ENCODE measurements at regions not wholly inside any gene's neighbourhood (a gene's known extent, or its start where the extent isn't known, plus 50 kb on each side); places are given as distances from the start of the nearest gene placed in this dataset.

DNA sequence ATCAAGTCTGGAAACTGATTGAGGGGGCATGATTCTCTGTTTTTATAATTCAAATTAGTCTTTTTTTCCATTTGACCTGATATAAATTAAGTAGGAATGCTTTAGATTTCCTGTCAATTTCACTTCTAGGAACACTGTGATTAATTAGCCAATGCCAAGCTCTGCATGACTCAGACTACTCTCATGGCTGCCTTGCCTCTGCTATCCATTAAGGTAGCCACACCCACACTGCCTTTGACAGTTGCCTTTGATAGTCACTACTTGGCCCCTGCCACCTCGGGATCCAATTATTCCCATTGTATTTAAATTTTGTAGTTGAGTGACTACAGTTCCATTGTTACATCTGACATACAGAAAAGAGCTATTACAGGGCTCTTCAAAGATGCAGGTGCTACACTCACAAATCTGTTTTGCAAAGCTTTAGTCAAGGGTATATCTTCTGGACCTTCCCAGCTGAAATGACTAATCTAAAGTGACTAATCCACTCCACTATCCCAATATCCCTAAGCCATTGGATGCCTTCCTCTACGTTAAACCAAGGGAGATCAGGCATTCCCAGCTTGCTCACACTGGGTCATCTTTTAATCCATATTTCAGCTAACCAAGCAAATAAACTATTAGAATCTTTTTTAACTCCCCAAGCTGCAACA lies 1193.1 kb upstream of the MIR17HG start:
- DNase-seq = no peak
- no peak overlapping the region for H3K4me3 ChIP-seq
- no peak for ATAC-seq
- no peaks in the 10 kb centered on the region for H3K27me3 ChIP-seq
- H3K4me1 ChIP-seq = no peaks in the 10 kb centered on the region
- intact Hi-C loops (cut with DNase I) = no loop called here
- H3K27ac ChIP-seq = no peak overlapping the region
- WGBS, 2 donors = 83 to 90% methylated on average over 2 of the region's 2 CpGs
- no peaks in the 10 kb centered on the region for H3K9me3 ChIP-seq
- TF ChIP-seq, protein P1, sequence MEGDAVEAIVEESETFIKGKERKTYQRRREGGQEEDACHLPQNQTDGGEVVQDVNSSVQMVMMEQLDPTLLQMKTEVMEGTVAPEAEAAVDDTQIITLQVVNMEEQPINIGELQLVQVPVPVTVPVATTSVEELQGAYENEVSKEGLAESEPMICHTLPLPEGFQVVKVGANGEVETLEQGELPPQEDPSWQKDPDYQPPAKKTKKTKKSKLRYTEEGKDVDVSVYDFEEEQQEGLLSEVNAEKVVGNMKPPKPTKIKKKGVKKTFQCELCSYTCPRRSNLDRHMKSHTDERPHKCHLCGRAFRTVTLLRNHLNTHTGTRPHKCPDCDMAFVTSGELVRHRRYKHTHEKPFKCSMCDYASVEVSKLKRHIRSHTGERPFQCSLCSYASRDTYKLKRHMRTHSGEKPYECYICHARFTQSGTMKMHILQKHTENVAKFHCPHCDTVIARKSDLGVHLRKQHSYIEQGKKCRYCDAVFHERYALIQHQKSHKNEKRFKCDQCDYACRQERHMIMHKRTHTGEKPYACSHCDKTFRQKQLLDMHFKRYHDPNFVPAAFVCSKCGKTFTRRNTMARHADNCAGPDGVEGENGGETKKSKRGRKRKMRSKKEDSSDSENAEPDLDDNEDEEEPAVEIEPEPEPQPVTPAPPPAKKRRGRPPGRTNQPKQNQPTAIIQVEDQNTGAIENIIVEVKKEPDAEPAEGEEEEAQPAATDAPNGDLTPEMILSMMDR (IDR thresholded peaks at IDR 0.05) = no peak
- H3K36me3 ChIP-seq = no peaks in the 10 kb centered on the region

DNA sequence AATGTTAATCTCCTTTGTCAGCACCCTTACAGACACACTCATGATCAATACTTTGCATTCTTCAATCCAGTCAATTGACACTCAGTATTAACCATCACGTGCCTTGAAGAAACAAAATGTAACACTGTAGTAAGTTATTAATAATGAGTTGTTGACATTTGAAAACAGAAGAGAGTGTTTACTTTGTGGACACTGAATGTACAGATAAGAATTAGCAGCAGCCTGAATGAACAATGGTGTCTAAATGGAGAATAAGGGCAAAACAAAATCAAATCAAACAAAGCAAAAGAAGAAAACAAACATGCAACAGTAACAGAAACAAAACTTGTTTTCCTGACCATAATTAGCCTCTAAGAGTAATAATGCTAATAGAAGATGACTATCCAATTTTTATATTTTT lies 1191.1 kb upstream of the MIR17HG start:
- no peaks in the 10 kb centered on the region for H3K36me3 ChIP-seq
- no peak overlapping the region for H3K27ac ChIP-seq
- ATAC-seq (no peak), DNase-seq (no peak)
- no peaks in the 10 kb centered on the region for H3K4me1 ChIP-seq
- TF ChIP-seq, protein P1 (IDR thresholded peaks at IDR 0.05) = no peak
- intact Hi-C loops (cut with DNase I) = no loop called here
- 41 to 68% methylated on average over 1 of the region's 1 CpG for WGBS, 2 donors
- H3K9me3 ChIP-seq = no peaks in the 10 kb centered on the region
- no peaks in the 10 kb centered on the region for H3K27me3 ChIP-seq
- H3K4me3 ChIP-seq = no peak overlapping the region

DNA sequence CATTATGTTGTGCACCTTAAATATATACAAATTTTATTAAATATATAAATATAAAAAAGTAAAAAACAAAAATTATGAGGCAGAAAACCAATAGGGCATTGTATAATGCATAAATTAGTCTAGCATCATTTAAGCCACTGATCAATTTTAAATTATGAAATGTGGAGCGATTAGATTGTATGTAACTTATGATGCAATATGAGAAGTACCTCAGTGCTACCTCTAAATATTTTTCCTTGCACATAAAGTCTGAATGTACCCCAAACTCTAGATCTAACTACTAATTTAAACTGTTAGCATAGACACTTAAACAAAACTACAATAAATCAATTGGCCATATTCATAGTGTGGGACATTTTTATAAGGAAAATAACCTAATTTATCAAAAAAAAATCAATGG lies 1178.5 kb upstream of the MIR17HG start:
- ATAC-seq (no peak), DNase-seq (no peak)
- H3K36me3 ChIP-seq = no peaks in the 10 kb centered on the region
- intact Hi-C loops (cut with DNase I) = no loop called here
- TF ChIP-seq, protein P1 (IDR thresholded peaks at IDR 0.05) = no peak
- no peak overlapping the region for H3K27ac ChIP-seq
- H3K4me1 ChIP-seq = no peaks in the 10 kb centered on the region
- H3K27me3 ChIP-seq = no peaks in the 10 kb centered on the region
- H3K4me3 ChIP-seq = no peak overlapping the region
- 86 to 89% methylated on average over 1 of the region's 1 CpG for WGBS, 2 donors
- no peaks in the 10 kb centered on the region for H3K9me3 ChIP-seq

DNA sequence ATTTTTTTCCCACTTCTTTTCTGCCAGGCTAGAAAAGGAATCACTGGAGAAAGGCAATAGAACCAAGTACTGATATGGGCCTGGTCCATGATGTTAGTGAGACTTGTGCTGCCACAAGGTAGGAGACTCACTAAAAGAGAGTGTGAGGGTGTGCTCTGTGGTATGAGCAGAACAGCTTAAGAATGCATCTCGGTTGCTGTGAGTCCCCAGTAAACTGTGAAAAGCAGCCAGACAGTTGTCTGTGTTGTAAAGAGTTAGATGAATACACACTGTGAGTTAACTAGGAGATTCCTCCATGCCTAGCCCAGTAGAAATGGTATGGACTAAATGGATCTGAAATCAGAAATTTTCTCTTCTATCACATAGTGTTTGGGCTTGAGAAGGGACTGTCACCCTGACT lies 1177.3 kb upstream of the MIR17HG start:
- TF ChIP-seq, protein P1 (IDR thresholded peaks at IDR 0.05) = no peak
- no peaks in the 10 kb centered on the region for H3K4me1 ChIP-seq
- intact Hi-C loops (cut with DNase I) = no loop called here
- no peak overlapping the region for H3K27ac ChIP-seq
- H3K27me3 ChIP-seq = no peaks in the 10 kb centered on the region
- H3K9me3 ChIP-seq = no peaks in the 10 kb centered on the region
- no peak for DNase-seq
- no peak for ATAC-seq
- H3K4me3 ChIP-seq = no peak overlapping the region
- 40 to 42% methylated on average over 1 of the region's 1 CpG for WGBS, 2 donors
- H3K36me3 ChIP-seq = no peaks in the 10 kb centered on the region

All from heart right ventricle (tissue), 16 donors.